ENCODE measurements at regions not wholly inside any gene's neighbourhood (a gene's known extent, or its start where the extent isn't known, plus 50 kb on each side); places are given as distances from the start of the nearest gene placed in this dataset.
"Not testable (repeated sequence)": the region's sequence is repeated elsewhere in the genome, so short reads cannot be mapped to it uniquely, and the experiment has no call there.

- TF ChIP-seq SP1 (CRISPR knock-in tag; conservative IDR thresholded peaks at IDR 0.05) (no peak), IRF1 (CRISPR knock-in tag; IDR thresholded peaks at IDR 0.05) (no peak), ZBTB43 (CRISPR knock-in tag; IDR thresholded peaks at IDR 0.05) (no peak), ZNF263 (CRISPR knock-in tag; IDR thresholded peaks at IDR 0.05; ENCODE audit: low read depth) (no peak), ZMAT4 (CRISPR knock-in tag; IDR thresholded peaks at IDR 0.05) (no peak), ELF4 (CRISPR knock-in tag; IDR thresholded peaks at IDR 0.05; ENCODE audit: low read depth) (no peak), TEAD4 (CRISPR knock-in tag; IDR thresholded peaks at IDR 0.05) (no peak), MLX (CRISPR knock-in tag; IDR thresholded peaks at IDR 0.05) (no peak), HMGXB4 (CRISPR knock-in tag; IDR thresholded peaks at IDR 0.05) (no peak), CREM (CRISPR knock-in tag; IDR thresholded peaks at IDR 0.05) (no peak), SOX15 (CRISPR knock-in tag; IDR thresholded peaks at IDR 0.05) (no peak), USF1 (CRISPR knock-in tag; IDR thresholded peaks at IDR 0.05) (no peak)
Measured at GRCh38 chrX:28124416-28124815, 143.2 kb upstream of the DCAF8L1 start (continued).

GRCh38 chrX:28120580-28121245, 139.5 kb upstream of the DCAF8L1 start:
- POLR2A ChIA-PET; H3K36me3 Mint-ChIP-seq; ATAC-seq; H3K4me1 Mint-ChIP-seq; H3K9me3 Mint-ChIP-seq; DNase-seq (ENCODE audit: low spot score); H3K27ac Mint-ChIP-seq; CTCF ChIA-PET; H3K4me3 Mint-ChIP-seq: not testable (repeated sequence)
- peaks cover 90% of the 10 kb centered on the region for H3K27me3 Mint-ChIP-seq (ENCODE audit: low read depth)

GRCh38 chrX:28120072-28120471, 138.8 kb upstream of the DCAF8L1 start:
- H3K4me3 Mint-ChIP-seq: no peak overlapping the region
- ChIA-PET CTCF (no interaction called here), POLR2A (no interaction called here)
- ATAC-seq (no peak), DNase-seq (ENCODE audit: low spot score) (no peak)
- no peaks in the 10 kb centered on the region for H3K4me1 Mint-ChIP-seq
- no peaks in the 10 kb centered on the region for H3K36me3 Mint-ChIP-seq
- TF ChIP-seq NFE2L1 (CRISPR knock-in tag; IDR thresholded peaks at IDR 0.05) (no peak), NR3C1 (CRISPR knock-in tag; conservative IDR thresholded peaks at IDR 0.05; ENCODE audit: low read depth) (no peak), USF1 (CRISPR knock-in tag; IDR thresholded peaks at IDR 0.05) (no peak), SOX15 (CRISPR knock-in tag; IDR thresholded peaks at IDR 0.05) (no peak), ZBTB21 (CRISPR knock-in tag; IDR thresholded peaks at IDR 0.05; ENCODE audit: borderline replicate concordance) (no peak), MLX (CRISPR knock-in tag; IDR thresholded peaks at IDR 0.05) (no peak), ATF1 (CRISPR knock-in tag; IDR thresholded peaks at IDR 0.05) (no peak), OVOL2 (CRISPR knock-in tag; IDR thresholded peaks at IDR 0.05; ENCODE audit: borderline replicate concordance) (no peak), ZNF532 (CRISPR knock-in tag; IDR thresholded peaks at IDR 0.05; ENCODE audit: borderline replicate concordance) (no peak)
- H3K27ac Mint-ChIP-seq: no peak overlapping the region
- H3K27me3 Mint-ChIP-seq (ENCODE audit: low read depth): peaks cover 83% of the 10 kb centered on the region
- no peaks in the 10 kb centered on the region for H3K9me3 Mint-ChIP-seq
